ENCODE measurements at regions not wholly inside any gene's neighbourhood (a gene's known extent, or its start where the extent isn't known, plus 50 kb on each side); places are given as distances from the start of the nearest gene placed in this dataset.
"Not testable (repeated sequence)": the region's sequence is repeated elsewhere in the genome, so short reads cannot be mapped to it uniquely, and the experiment has no call there.

DNA sequence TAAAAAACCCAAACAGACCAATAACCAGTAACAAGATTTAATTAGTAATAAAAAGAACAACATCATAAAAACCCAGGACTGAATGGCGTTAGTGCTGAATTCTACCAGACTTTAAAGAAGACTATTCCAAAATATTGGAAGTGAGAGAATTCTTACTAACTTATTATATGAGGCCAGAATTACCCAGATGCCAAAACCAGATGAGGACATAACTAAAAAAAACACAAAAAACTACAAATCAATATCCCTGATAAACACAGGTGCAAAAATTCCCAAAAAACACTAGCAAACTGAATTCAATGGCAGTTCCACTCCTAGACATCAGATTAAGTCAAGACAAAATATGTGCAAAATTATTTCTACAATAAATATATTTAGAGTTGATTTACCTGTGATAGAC lies 400.1 kb upstream of the PABPC4L start:
- no peak for DNase-seq

DNA sequence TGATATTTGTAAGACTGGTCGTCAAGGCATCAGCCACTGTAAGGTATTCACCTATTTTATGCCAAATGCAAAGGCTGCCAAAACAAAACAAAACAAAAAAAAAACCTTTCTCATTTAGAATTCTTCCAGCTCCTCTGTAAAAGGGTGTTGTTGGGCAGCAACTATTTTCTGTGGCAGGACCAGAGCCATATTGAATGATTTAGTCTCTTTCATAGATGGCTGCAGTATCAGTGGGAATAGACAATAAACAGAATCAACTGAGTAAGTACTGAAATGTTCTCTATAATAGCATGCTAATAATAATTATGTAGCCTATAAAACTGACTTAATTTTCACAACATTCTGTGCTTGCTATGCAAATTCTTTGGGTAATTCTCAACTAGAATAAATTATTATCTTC lies 389.7 kb upstream of the PABPC4L start:
- no peak for DNase-seq

DNA sequence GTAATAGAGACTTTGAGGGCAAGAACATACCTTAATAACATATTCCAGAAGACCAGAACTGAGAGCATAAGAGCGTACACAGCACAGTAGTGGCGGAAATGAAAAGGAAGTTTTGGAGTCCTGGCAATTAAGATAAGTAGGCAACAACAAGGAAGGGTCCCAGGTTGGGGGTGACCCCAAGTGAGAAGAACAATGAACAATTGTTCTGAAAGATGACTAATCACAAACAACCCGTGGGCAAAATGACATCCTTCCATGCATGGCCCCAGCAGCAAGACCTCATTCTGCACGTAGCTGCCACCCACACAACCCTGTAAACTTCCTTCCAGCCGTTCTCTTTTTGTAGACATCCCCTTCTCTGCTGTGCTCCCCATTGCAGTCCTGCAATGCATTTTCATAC lies 384.4 kb upstream of the PABPC4L start:
- no peak for DNase-seq

DNA sequence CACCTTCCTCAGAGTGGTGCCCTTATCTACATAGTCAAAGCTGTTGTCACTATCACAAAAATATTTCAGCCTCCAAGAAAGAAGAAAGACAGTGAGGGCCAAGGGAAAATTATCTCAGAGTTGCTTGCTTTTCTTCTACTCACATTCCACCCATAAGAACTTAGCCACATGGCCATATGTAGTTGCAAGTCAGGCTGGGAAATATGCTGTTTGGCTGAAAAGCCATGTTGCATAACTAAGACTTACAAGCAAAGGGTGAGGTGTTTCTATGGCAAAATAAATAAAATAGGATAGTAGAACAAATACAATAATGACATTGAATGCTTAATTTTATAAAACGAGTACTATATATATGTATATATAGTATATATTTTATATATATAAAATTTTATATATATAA lies 365.9 kb upstream of the PABPC4L start:
- no peak for DNase-seq

DNA sequence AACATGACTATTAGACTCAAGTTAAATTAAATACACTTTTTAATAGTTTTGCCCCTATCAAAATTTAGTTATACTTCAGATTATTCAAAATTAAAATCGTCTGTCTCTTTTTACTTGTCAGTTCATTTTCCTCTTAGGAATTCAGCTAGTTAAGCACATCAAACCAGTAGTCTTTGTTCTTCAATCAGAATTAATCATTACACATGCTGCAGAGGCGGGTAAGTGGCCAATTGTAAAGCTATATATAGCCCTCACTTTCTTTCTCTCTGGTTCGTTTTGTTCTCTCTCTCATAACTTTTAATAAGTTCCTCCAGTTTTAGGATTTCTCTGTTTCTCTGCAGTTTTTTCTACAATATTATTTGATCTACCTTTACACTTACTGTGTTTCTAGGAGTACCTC lies 359.1 kb upstream of the PABPC4L start:
- no peak for DNase-seq

DNA sequence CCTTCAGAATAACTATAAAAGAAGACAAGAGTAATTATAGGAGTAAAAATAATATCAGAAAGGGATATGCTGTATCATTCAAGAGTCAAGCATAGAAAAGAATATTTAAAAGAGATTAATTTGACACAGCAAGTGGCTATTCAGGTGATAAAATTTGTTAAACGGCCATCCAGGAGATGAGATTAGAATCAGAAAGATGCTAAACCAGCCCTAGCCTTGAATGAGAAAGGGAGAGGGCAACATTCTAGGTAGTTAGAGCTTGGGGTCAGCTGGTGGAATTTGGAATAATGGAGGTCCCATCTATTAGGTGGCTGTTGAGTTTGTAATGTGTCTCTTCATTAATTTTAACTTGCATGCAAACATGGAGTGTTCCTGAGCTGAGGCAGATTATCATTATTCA lies 350.5 kb upstream of the PABPC4L start:
- no peak for DNase-seq

DNA sequence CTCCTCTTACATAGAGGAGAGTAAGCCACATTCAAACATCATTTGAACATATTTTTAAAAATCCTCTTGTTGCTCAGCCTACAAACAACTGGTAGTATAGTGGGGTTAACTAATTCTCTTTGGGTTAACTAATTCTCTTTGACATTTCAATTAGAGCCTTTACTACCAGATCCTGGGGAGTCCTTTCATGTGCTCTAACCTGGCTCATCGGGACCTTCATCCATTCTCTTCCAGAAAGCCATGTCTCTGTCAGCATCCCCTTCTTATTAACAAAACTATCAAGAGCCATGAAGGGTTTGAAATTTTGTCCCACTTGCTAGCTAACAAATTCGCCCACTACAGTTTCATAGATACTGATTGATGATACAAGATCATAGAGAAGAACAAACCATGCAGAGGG lies 349.8 kb upstream of the PABPC4L start:
- DNase-seq = no peak

DNA sequence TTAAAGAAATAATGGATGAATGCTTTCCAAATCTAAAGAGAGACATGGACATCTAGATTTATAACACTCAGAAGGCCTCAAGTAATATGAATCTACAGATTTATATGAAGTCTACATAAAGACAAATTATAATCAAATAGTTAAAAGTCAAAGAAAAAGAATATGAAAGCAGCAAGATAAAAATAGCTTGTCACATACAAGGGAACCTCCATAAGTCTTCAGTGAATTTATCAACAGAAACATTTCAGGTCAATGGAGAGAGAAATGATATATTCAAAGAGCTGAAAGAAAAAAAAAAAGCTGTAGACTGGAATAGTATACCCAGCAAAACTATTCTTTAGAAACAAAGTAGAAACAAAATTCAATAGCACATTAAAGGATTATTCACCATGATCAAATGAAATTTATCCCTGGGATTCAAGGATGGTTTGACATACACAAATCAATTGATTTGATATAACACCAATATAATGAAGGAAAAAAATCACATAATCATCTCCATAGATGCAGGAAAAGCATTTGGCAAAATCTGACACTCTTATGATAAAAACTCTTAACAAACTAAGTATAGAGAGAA lies 346.6 kb upstream of the PABPC4L start:
- DNase-seq = no peak

DNA sequence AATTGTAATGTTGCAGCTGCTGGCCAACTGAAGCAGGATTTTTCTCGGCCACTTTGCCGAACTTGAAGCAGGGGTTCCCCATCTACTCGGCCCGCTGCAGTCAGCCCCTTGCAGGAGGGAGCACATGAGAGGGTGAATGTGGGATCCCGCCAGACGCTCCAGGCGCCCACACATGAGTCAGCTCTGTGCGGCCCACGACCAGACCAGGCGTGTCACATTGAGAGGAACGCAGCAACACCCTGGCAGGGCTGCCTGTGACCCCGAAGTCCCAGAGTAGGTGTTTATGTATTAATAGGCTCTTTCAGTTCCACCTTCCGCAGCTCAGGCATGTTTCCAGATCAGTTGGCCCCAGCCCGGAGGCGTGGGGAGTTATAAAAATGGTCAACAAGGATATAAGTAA lies 344.7 kb upstream of the PABPC4L start:
- no peak for DNase-seq

DNA sequence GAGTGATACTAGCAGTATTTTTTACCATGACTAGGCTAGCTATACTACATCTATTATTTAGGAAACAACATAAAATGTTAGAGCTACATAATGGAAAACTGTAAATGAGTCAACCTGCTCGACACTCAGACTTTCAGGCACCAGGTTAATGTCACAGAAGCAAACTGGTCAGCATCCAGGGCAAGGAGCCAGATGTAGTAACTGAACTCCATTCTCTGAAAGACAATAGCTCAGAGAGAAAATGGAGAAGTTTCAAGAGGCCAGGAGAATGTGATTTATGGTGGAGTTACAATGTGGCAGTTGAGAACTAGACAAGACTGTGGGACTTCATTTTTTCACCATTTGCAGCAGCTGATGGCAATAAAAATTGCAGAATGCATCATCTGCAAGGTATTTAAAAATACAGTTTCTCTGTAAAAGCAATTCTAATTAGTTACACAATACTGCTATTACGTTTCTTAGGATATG lies 342.7 kb upstream of the PABPC4L start:
- no peak for DNase-seq

DNA sequence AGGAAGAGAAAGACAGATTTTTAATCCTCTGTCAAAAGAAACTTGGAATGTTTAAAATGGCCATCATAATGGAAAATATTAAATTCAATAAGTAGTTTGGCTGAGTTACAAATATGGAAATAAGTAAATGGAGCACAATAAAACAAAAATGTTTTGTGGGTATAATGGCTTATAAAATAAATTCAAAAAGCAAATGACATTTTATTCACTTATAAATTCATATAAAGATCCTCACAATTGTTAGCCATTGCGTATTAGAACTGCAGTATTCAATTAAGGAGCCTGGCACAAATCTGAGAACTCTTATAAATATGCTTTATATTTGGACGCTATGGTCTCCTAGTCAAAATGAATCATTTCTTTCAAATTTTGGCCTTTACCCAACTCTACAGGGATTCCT lies 339.0 kb upstream of the PABPC4L start:
- no peak for DNase-seq

DNA sequence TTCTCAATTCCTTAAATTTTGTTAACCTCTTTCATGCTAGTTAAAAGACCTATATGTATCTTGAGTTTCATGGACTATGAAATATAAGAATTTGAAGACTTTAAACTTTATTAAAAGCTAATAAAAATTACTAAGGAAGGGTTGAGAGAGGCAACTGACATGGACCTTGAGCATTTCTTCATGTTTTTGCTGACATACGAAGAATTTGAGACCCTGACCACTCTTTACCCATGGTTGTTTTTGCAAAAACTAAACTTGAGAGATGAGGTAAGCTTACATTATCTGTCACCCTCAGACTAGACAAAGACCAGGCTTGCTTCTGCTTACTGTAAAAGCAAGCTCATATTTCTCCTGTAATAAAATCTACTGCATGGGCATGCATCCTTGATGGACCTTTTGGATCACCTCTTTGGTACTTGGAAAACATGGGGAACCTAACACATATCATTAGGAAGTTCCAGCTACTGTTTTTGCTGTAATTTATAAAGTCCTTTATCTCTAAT lies 338.2 kb upstream of the PABPC4L start:
- DNase-seq = no peak

DNA sequence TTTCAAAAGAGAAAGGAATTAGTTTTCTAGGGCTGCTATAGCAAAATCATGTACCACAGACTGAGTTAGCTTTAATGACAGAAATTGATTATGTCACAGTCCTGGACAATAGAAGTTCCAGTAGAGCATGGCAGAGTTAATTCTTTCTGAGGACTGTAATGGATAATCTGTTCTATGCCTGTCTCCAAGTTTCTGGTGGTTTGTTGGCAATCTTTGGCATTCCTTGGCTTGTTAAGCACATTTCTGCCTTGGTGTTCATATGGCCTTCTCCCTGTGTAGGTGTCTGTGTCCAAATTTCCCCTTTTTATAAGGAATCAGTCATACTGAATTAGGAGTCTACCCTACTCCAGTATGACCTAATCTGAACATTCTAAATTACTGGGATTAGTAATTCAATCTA lies 336.1 kb upstream of the PABPC4L start:
- no peak for DNase-seq

DNA sequence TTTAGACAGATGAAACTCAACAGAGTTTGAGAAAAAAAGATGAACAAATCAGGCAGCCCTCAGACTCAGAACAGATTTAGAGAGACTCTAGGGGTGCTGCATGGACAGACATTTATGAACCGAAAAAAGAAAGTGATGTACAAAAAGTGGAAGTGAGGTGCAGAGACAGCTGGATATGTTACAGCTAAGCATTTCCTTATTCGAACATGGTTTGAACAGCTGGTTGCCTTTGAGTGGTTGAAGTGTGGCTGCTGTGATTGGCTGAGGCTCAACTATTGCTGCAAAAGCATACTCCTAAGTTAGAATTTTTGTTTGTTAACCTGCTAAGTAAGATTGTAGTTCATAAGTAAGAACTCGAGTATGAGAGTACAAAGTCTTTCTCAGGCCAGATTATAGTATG lies 331.5 kb upstream of the PABPC4L start:
- DNase-seq = no peak

DNA sequence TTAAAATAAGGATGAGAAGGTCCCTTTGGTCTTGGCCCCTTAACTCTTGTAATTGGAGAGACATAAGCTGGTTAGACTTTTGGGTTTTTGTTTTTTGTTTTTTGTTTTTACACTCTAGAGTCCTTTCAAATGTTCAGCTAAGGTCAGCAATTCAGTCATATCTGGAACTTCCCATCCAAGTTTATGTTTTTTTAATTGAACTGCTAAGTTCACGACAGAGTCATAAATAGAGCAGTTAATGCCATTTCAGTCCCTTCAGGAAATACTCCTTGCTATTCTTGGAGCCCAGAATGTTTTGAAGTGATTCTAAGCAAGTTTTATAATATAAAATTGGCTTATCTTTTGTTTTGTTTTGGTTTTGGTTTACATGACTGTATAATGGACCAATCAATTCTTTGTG lies 329.4 kb upstream of the PABPC4L start:
- DNase-seq = no peak

DNA sequence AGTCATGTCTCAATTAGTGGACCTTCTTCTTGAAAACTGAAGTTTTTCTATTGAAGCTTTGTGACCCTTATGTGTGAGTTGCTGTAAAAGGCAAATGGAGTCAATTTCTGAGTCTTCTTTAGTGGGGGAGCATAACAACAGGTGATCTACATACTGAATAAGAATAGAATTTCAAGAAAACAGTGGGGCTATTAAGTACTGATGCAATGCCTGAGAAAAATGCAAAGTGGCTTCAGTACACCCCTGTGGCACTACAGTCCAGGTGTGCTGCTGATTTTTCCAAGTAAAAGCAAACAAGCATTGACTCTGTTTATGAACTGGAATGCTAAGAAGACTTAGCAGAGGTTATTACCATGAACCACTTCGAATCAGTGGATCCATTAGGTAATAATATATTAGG lies 328.0 kb upstream of the PABPC4L start:
- no peak for DNase-seq

DNA sequence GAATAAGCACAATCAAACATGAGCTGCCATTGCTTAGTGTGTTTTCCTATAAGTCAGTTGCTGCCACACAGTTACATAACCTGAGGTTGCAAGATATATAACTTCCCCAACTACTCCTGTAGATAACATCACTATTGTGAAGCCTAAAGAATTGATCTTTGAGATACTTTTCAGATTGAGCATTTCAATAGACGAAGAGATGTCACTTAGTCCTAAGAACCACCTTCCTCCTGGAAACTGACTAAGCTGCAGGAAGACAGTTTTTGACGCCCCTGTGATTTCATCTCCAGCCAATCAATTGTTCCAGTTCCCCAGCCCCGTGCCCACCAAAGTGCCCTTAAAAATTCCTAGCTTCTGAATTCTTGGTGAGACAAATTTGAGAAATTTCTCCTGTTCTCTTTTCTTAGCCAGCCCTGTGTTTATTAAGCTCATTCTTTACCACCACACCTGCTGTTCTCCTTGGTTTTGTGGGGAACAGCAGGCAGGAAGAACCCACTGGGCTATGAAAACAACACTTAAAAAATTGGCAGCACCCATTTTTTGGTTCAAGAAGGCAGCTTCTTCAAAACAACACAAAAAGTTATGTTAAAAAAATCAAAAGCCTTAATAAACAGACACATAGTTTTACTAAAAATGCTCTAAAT lies 317.1 kb upstream of the PABPC4L start:
- no peak for DNase-seq

DNA sequence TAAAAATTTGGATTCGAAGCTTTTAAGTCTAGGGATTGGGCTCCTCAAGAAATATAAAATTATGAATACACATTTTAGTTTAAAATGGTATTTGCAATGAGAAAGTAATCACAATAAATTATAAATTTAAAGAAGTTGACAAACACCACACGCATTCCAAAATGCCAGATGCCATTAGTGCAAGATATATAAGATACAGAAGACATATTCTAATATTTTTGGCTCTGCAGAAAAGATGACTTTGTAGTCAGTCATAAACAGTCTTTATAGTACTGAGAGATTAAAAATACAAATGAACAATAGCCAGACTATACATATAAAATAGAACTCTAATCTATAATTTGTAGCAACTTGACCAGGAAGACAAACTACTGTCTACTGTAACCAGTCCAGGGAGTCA lies 309.0 kb upstream of the PABPC4L start:
- no peak for DNase-seq

DNA sequence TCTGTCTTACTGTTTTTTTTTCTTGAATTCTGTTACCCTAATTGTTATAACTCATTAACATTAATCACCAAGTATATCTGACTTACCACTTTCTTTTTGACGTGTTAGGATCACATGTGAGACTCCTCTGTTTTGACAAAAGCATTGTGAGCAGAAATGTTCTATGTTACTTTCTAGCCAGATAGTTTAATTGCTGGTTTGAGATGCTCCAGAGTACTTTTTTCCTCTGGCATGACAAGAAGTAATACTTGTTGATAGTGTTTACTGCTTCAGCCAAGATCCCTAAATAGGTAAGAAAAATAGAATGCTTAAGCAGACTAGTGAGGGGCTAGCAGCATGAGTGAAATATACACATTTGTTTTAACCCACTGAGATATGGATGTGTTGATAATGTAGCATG lies 303.9 kb upstream of the PABPC4L start:
- no peak for DNase-seq

DNA sequence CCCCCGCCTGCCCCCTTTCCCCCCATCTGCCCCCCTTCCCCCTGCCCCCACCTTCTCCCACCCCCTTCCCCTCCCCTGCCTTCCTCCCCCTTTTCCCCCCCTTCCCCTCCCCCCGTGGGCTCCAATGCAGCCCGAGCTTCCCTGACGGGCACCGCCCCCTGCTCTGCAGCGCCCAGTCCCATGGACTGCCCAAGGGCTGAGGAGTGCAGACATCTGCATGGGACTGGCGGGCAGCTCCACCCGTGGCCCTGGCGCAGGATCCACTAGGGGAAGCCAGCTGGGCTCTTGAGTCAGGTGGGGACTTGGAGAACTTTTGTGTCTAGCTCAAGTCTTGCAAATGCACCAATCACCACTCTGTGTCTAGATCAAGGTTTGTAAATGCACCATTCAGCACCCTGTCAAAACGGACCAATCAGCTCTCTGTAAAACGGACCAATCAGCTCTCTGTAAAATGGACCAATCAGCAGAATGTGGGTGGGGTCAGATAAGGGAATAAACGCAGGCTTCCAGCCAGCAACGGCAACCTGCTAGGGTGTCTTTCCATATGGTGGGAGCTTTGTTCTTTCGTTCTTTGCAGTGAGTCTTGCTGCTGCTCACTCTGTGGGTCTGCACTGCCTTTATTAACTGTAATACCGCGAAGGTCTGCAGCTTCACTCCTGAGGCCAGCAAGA lies 300.5 kb upstream of the PABPC4L start:
- no peak for DNase-seq

DNA sequence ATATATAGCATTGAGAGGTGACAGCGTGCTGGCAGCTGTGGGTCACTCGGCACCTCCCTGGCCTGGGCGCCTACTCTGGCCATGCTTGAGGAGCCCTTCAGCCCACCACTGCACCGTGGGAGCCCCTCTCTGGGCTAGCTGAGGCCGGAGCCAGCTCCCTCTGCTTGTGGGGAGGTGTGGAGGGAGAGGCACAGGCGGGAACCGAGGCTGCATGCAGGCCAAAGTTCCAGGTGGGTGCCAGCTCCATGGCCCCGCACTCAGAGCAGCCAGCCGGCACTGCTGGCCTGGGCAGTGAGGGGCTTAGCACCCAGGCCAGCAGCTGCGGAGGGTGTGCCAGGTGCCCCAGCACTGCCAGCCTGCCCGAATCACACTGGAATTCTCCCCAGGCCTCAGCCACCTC lies 299.9 kb upstream of the PABPC4L start:
- not testable (repeated sequence) for DNase-seq

DNA sequence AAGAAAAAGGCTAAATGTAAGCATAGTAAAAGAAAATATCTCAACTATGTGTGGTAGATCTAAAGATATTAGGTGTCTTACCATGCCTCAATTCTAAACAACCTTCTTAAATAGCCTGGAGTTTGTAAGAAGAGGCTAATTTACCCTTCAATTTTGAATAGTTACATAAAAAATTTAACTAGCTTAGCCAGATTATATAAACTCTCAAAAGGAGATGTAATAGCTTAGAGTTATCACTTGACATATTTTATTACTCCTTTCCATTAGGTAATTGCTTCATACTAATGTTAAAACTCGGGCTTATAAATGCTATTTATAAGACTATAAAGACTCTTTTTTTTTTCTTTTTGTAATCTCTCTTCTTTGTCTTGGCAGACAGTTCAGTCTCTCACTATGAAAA lies 297.5 kb upstream of the PABPC4L start:
- no peak for DNase-seq

DNA sequence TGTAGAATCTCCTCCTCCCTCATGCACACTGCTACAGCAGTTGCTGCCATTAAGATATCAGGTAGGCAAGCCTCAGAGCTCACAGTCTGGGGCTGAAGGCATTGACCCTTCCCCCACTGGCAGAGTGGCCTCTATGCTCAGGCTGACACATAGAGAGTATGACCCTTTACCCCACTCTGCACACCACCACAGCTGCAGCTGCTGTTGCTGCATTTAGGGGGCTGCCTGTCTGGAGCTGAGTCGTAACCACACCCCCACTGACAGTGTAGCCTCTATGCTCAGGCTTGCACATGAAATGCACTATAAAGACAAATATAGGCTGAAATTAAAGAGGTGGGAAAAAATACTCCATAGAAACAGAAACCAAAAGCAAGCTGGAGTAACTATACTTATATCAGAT lies 289.3 kb upstream of the PABPC4L start:
- DNase-seq = no peak

DNA sequence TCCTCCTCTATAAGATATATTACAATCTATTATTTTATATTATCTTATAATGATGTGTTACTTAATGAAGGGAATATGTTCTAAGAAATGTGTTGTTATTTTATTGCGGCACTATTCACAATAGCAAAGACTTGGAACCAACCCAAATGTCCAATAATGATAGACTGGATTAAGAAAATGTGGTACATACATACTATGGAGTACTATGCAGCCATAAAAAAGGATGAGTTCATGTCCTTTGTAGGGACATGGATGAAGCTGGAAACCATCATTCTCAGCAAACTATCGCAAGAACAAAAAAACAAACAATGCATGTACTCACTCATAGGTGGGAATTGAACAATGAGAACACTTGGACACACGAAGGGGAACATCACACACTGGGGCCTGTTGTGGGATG lies 281.9 kb upstream of the PABPC4L start:
- not testable (repeated sequence) for DNase-seq

DNA sequence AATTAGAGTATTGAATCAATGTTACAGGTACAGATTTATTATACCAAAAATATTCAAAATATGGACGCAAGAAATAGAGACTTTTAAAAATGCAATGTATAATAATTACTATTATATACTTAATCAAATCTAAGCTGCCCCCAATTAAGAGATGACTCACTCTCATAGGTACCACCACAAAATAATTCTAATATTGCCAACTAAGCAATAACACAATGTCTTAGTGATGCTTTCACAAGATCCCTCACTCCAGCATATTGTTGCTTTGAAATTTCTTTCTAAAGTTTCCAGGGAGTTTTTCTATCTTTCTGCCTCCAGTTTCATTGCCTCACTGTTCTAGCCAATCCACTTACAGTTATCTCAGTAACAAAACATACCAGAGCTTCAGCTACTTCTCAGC lies 270.0 kb upstream of the PABPC4L start:
- no peak for DNase-seq
